ENCODE measurements at regions not wholly inside any gene's neighbourhood (a gene's known extent, or its start where the extent isn't known, plus 50 kb on each side); places are given as distances from the start of the nearest gene placed in this dataset.

DNA sequence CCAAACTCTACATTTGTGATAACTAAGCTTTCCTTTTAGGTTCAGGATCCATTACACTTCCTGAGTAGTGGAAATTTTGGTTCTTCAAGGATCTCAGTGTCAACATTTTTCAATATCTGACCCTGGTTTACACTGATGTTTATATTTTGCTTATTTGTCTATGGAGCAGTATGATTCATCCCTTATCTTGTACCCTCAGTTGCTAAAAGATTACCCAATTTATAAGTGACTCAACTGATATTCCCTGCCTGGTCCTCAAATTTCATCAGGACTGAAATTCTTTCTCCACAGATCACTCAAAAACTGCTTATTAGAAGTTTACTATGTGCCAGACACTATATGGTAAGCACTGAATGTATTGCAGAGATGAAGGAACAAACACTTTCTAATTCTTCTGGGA is 139.1 kb upstream of the CHRM3 start:
- TF ChIP-seq ELF4 (CRISPR knock-in tag; IDR thresholded peaks at IDR 0.05; ENCODE audit: low read depth) (no peak), ESRRA (CRISPR knock-in tag; IDR thresholded peaks at IDR 0.05; ENCODE audit: borderline replicate concordance) (no peak), TEAD4 (CRISPR knock-in tag; IDR thresholded peaks at IDR 0.05) (no peak), HMGXB4 (CRISPR knock-in tag; IDR thresholded peaks at IDR 0.05) (no peak), MAX (CRISPR knock-in tag; IDR thresholded peaks at IDR 0.05) (no peak), PRRX2 (CRISPR knock-in tag; IDR thresholded peaks at IDR 0.05) (no peak), ZNF423 (CRISPR knock-in tag; IDR thresholded peaks at IDR 0.05) (no peak), ZNF416 (CRISPR knock-in tag; IDR thresholded peaks at IDR 0.05) (no peak), GABPB1 (CRISPR knock-in tag; IDR thresholded peaks at IDR 0.05) (no peak), CREB1 (CRISPR knock-in tag; IDR thresholded peaks at IDR 0.05) (no peak), SP1 (CRISPR knock-in tag; conservative IDR thresholded peaks at IDR 0.05) (no peak)
- TF ChIP-seq, protein P1, sequence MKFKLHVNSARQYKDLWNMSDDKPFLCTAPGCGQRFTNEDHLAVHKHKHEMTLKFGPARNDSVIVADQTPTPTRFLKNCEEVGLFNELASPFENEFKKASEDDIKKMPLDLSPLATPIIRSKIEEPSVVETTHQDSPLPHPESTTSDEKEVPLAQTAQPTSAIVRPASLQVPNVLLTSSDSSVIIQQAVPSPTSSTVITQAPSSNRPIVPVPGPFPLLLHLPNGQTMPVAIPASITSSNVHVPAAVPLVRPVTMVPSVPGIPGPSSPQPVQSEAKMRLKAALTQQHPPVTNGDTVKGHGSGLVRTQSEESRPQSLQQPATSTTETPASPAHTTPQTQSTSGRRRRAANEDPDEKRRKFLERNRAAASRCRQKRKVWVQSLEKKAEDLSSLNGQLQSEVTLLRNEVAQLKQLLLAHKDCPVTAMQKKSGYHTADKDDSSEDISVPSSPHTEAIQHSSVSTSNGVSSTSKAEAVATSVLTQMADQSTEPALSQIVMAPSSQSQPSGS (CRISPR knock-in tag; IDR thresholded peaks at IDR 0.05; ENCODE audit: borderline replicate concordance, low read depth) = no peak
- TF ChIP-seq, protein P2, sequence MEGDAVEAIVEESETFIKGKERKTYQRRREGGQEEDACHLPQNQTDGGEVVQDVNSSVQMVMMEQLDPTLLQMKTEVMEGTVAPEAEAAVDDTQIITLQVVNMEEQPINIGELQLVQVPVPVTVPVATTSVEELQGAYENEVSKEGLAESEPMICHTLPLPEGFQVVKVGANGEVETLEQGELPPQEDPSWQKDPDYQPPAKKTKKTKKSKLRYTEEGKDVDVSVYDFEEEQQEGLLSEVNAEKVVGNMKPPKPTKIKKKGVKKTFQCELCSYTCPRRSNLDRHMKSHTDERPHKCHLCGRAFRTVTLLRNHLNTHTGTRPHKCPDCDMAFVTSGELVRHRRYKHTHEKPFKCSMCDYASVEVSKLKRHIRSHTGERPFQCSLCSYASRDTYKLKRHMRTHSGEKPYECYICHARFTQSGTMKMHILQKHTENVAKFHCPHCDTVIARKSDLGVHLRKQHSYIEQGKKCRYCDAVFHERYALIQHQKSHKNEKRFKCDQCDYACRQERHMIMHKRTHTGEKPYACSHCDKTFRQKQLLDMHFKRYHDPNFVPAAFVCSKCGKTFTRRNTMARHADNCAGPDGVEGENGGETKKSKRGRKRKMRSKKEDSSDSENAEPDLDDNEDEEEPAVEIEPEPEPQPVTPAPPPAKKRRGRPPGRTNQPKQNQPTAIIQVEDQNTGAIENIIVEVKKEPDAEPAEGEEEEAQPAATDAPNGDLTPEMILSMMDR (IDR thresholded peaks at IDR 0.05) = no peak
- TF ChIP-seq, protein P3, sequence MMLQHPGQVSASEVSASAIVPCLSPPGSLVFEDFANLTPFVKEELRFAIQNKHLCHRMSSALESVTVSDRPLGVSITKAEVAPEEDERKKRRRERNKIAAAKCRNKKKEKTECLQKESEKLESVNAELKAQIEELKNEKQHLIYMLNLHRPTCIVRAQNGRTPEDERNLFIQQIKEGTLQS (CRISPR knock-in tag; conservative IDR thresholded peaks at IDR 0.05) = no peak
